Keratinocyte (primary cell): ENCODE measurements at regions not wholly inside any gene's neighbourhood (a gene's known extent, or its start where the extent isn't known, plus 50 kb on each side); places are given as distances from the start of the nearest gene placed in this dataset.

Experiments used
- EZH2 ChIP-seq: IDR thresholded peaks from one replicate; pipeline ENCODE4 v1.6.1; 2012; ENCODE audit warnings: inconsistent platforms, mild to moderate bottlenecking, low read length, moderate library complexity
- TF ChIP-seq, protein P1 (sequence below), 3 experiments: IDR thresholded peaks in 1 of 3; conservative IDR thresholded peaks in 1 of 3; optimal IDR thresholded peaks in 1 of 3; 2 replicates in 2 of 3; 3 replicates in 1 of 3; pipeline versions ENCODE3 to v1.5.1; 2011; ENCODE audit warnings: low read length in 3 of 3, mild to moderate bottlenecking in 3 of 3, moderate library complexity in 2 of 3, control low read depth in 1 of 3, inconsistent platforms in 1 of 3; ENCODE audit not compliant: insufficient read depth in 2 of 3; ENCODE audit errors: extremely low read depth in 1 of 3

DNA sequence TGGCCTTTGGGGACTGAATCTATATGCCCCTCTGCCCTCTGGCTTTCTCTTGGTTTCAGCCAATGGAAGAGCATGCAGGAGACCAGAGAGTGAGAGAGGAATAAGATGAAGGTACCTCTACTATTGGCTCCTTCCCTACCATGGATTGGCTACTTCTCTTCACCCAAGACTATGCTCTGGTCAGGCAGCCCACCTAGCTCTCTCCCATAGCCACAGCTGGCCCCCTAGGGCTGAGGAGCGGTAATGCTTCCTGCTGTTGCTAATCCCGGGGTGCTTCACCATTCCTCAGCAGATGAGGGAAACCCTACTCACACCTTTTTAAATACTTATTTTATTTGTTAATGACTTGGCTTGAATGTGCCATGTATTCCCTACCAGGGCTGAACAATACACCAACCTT is 142.4 kb downstream of the MREG start:
- TF ChIP-seq, protein P1, sequence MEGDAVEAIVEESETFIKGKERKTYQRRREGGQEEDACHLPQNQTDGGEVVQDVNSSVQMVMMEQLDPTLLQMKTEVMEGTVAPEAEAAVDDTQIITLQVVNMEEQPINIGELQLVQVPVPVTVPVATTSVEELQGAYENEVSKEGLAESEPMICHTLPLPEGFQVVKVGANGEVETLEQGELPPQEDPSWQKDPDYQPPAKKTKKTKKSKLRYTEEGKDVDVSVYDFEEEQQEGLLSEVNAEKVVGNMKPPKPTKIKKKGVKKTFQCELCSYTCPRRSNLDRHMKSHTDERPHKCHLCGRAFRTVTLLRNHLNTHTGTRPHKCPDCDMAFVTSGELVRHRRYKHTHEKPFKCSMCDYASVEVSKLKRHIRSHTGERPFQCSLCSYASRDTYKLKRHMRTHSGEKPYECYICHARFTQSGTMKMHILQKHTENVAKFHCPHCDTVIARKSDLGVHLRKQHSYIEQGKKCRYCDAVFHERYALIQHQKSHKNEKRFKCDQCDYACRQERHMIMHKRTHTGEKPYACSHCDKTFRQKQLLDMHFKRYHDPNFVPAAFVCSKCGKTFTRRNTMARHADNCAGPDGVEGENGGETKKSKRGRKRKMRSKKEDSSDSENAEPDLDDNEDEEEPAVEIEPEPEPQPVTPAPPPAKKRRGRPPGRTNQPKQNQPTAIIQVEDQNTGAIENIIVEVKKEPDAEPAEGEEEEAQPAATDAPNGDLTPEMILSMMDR (optimal IDR thresholded peaks at IDR 0.05 in 1 of 3, IDR thresholded peaks at IDR 0.05 in 1 of 3, conservative IDR thresholded peaks at IDR 0.05 in 1 of 3; ENCODE audit: extremely low read depth in 1 of 3, insufficient read depth in 2 of 3, low read length in 3 of 3): peak; percentile 32 to 57 (median 53)
- no peak for TF ChIP-seq EZH2
